Tongue (tissue), 1 donor: ENCODE measurements at regions not wholly inside any gene's neighbourhood (a gene's known extent, or its start where the extent isn't known, plus 50 kb on each side); places are given as distances from the start of the nearest gene placed in this dataset.
"Not testable (repeated sequence)": the region's sequence is repeated elsewhere in the genome, so short reads cannot be mapped to it uniquely, and the experiment has no call there.

Experiments used
- DNase-seq: peaks from one replicate; pipeline ENCODE4 v3.0.0-alpha.2; 2015

DNA sequence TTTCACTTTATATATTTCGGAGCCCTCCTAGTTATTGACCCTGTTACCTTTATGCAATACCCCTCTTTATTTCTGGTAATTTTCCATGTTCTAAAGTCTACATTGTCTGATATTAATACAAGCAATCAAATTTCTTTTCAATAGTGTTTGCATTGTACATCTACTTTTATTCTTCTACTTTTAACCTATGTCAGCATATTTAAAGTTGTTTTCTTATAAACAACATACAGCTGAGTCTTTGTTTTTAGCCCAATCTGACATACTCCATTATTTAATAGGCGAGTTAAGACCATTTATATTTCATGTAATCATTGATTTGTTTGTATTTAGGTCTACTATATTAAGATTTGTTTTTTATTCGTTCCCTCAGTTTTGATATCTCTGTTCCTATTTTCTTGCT is 108.5 kb upstream of the SPACA7 start:
- DNase-seq: no peak

DNA sequence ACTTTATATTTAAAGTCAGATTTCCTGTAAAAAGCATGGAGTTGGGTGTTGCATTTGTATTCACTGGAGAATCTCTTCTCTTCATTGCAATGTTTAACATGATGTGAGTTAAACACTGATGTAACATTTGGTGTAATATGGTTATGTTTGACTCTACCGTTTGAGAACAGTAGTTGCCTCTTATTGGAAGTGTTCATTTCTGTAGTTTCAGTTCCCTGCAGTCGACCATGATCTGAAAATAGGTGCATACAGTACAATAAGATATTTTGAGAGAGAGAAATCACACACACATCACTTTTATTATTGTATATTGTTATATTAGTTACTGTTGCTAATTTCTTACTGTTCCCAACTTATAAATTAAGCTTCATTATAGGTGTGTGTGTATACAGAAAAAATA is 105.2 kb upstream of the SPACA7 start:
- DNase-seq: no peak

DNA sequence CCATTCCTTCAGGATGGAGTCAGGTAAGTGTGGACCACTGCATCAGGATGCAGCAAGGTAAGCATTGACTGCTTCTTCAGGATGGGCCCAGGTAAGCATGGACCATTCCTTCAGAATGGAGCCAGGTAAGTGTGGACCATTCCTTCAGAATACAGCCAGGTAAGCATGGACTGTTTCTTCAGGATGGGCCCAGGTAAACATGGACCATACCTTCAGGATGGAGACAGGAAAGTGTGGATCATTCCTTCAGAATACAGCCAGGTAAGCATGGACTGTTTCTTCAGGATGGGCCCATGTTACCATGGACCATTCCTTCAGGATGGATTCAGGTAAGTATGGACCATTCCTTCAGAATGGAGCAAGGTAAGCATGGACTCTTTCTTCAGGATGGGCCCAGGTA is 89.4 kb upstream of the SPACA7 start:
- not testable (repeated sequence) for DNase-seq

DNA sequence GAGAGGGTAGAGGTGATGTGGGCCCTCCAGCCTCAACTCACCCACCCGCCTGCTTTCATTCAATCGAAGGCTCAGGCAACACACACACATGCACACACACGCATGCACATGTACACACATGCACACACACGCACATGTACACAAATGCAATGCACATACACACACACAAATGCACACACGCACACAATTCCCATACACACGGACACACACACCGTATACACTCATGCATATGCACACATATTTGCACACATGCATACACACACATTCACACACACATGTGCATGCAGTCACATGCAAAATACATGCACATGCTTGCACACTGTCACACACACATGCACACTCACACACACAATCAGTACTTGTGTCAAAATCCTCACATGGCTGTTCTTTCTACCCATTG is 55.9 kb upstream of the SPACA7 start:
- DNase-seq: no peak

DNA sequence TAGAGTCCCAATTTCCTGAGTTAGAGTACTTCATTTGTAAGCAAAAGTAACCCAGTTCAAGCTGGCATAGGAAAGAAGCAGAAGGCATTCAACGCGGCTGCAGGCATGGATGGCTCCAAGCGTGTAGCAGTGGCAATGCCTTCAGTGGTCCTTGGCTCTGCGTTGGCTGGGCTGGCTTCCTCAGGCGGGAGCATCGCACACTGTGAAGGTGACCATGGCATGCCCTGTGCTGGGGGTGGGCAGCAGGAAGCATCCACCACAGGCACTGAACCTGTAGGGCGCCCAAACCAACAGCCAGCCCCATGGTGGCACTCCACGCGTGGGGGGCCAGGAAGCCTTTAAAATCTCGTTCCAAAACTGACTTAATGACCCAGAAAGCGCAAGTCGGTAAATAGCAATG is 53.6 kb upstream of the SPACA7 start:
- no peak for DNase-seq

DNA sequence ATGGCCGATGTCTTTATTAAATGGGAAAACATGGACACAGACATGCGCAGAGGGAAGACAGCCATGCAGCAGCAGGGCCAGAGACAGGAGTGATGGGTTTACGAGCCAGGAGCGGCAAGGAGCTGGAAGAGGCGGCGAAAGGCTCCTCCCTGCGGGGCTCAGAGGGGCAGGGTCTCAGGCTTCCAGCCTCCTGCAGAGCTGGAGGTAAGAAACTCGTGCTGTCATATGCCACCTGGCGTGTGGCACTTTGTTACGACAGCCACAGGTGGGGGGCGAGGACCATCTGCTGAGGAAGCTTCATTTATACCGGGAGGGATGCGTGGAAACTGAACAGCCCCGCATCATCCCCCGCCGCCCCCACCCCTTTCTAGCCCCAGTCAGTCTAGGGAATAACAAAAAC is 52.0 kb upstream of the SPACA7 start:
- DNase-seq: no peak

DNA sequence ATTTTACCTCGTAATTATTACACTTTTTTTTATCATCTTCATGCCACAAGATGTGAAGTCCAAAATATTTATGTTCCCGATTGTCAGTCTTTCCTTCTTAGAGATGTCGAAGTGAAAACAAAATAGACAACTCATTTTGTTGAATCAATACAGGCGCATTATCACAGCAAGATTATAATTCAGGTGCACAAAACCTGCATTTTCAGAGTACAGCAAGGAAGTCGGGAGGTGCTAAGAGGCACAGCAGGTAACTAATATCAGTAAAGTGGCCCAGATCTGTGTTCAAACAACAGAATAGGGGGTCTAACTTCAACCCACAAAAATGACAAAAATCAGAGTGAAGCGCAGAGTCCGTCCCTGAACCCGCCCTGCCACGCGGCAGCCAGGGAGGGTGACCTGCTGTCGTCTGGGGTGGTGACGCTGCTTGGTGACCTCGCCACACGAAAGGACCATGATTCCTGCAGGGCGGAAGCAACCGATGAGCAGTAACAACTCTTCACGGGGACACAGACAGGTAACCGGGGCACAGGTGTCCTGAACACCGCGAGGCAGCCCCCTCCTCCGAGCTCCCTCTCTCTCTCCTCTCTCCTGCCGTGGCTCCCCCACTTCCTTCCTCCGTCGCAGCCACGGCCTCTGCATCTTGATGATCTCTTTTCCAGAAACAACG is 50.9 kb upstream of the SPACA7 start:
- no peak for DNase-seq

DNA sequence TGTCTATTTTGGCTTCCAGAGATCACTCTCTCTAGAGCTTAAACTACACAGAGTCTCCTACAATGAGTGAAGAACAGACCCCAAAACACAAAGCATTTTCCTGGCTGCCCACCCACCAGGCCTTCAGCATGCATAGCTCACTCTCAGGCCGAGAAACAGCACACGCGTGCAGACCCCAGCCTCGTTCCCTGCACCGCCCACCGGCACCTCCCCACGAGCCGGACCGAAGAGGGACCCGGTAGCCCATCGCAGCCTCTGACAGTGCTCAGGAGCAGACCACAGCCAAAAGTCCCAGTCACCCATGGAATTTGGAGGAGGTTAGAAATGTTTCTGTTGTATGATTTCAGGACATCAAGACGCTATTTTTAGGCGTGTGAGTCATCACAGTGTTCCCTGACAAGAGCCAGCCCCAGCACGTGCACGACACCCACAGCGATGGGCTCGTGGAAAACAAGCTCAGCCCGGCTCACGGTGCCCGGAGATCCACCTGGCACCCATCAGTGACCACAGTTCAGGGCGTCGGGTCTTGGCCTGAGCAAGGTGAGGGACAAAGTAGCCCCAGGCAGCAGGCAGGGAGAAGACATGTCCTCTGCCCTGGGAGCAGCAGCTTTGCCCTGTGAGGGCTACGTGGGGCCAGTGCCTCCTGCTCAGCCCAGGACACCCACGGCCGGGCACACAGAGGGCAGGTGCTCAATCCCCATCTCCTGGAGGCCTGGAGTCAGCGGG is 50.1 kb upstream of the SPACA7 start:
- DNase-seq: peak; percentile 41
